Left lobe of liver (tissue), 2 donors: ENCODE measurements at regions not wholly inside any gene's neighbourhood (a gene's known extent, or its start where the extent isn't known, plus 50 kb on each side); places are given as distances from the start of the nearest gene placed in this dataset.
A peak's percentile ranks its signal among the peaks of the same experiment; 100 is the strongest.

Experiments
- ATAC-seq: fragments of 200-7000 bp; cut with Tn5 transposase; one replicate; pipeline ENCODE4 v1.9.1; 2020; ENCODE audit warnings: mild to moderate bottlenecking, moderate library complexity
- DNase-seq: peaks from one replicate; pipeline ENCODE4 v3.0.0-alpha.2; 2020; ENCODE audit warnings: low spot score
- donor health status: DM: no; HTN: no; CAD: no; lungs with moderate emphysema.
- donor health status: DM: no; HTN: yes; CAD: no.

DNA sequence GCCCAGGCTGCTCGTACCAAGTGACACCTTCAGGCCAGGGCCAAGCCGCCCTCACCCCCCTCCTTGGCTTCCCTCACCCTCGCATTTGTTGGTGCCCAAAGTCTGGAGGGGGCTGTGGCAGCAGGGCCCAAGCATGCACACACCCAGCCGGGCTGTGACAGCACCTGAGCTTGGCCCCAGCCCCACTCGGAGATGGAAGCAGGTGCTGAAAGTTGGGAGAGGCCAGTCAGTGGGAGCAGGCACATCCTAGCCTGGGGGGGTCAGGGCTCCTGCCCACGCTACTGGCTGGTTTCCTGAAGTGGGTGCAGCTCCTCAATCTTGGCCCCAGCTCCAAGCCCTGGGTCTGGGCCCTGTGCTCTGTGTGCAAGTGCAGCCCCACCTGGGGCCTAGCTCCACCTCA is 228.0 kb downstream of the RDH14 start:
- ATAC-seq (no peak), DNase-seq (no peak)

DNA sequence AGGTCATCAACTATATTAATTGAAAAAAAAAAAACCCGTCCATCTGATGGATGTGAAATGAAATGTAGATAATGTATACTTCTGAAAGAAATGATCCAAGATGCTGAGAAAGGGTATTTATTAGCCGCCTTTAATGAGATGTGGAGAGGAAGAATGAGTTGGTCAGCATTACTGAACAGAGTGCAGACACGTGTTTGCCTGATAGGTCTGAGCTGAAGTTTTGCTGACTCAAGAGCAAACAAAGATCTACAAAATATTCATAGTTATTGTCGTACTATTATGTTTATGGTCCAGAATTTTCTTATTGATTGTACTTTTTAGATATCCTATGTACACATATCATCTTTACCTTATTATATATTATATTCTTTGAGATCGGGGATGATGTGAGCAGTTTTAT is 235.3 kb downstream of the RDH14 start:
- no peak for ATAC-seq
- DNase-seq, result no peak

DNA sequence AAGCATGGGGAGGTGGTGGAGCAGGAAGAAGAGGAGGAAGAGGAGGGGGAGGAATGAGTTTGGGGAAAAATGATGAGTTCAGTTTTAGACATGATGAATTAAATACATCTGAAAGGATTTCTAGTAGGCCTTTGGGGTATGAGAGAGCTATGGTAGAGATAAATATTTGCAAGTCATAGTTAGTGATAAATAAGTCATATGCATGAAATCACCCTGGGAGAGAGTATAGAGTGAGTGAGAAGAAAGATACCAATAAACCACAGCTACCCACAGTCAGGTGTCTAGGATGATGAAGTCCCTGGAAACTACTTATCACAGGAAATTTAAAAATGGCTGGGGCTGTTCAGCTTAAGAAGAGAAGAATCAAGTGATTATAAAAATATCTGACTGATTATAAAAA is 240.5 kb downstream of the RDH14 start:
- no peak for DNase-seq
- no peak for ATAC-seq

GRCh38 chr2:18317017-18317416 is 243.4 kb downstream of the RDH14 start:
- DNase-seq, result no peak
- no peak for ATAC-seq

DNA sequence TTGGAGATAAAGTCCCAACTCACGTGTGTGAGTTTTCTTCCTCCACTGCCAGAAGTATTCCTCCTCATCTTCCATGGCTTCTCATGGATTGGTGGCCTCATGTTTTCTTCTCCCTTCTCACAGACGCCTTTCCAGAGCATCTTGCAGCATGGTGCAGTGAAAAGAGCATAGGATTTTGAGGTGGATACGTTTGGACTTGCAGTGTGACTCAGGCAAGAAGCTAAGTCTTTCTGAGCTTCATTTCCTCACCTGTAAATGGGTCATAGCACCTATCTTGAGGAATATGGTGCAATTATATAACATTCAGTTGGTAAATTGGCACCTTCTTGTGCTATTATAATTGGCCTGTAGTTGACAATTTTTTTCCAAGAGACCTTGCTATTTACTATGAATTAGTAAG is 247.6 kb downstream of the RDH14 start:
- no peak for DNase-seq
- no peak for ATAC-seq

DNA sequence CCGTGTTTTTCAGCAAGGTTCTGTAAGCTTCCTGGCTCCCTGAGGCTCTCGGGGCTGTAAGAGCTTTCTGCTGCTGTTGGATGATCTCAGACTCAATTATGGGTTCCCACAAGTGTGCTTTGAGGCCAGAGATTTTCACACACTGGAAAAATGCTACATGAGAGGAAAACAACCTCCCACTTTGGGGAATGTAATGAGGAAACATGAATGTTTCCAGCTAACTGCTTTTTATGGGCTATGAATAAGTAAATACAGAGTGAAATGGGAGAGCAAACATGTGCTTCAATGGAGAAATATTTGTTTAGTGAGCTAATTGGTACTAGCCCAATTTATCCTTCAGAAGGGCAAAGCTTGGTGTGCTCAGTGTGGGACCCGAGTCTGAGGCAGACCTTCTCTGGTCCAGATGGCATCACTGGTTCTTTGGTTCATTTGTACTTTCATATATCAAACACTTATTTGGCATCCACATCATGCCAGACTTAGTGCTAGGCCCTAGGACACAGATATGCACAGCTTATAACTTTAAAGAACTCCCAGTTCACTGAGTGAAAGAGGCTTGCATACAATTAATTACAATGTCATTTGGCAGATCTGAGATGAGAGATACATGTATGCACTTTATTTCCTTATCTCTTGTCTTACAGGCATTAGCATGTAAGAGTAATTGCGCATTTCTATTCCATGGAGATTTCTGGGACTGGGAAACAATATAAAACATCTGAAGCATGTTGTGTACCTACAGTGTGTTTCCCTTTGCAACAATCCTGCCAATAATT is 248.8 kb downstream of the RDH14 start:
- DNase-seq (no peak), ATAC-seq (peak; percentile 36)

DNA sequence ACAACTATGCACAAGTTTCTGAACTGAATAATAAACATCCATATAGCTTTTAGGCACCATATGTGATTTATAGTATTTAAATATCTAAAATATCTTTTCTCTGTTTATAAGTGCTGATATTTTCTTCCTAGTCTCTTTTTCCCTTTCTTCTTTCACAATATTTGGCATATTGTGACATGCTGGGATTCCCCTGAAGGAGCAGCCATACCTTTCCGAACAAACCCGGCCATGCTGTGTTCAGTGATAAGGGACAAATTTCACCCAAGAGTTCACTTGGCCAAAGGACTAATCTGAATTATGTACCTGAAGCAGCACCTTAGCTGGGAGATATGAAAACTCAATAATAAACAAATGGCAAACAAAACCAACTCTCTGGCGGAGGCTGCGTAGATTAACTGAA is 250.8 kb downstream of the RDH14 start:
- DNase-seq, result no peak
- ATAC-seq, result no peak

GRCh38 chr2:18309188-18309587 is 251.3 kb downstream of the RDH14 start:
- ATAC-seq, result no peak
- no peak for DNase-seq

GRCh38 chr2:18304849-18305248 is 255.6 kb downstream of the RDH14 start:
- ATAC-seq, result no peak
- no peak for DNase-seq

- no peak for ATAC-seq
- DNase-seq, result no peak
These were observed 258.9 kb downstream of the RDH14 start for GRCh38 chr2:18301421-18302139.

DNA sequence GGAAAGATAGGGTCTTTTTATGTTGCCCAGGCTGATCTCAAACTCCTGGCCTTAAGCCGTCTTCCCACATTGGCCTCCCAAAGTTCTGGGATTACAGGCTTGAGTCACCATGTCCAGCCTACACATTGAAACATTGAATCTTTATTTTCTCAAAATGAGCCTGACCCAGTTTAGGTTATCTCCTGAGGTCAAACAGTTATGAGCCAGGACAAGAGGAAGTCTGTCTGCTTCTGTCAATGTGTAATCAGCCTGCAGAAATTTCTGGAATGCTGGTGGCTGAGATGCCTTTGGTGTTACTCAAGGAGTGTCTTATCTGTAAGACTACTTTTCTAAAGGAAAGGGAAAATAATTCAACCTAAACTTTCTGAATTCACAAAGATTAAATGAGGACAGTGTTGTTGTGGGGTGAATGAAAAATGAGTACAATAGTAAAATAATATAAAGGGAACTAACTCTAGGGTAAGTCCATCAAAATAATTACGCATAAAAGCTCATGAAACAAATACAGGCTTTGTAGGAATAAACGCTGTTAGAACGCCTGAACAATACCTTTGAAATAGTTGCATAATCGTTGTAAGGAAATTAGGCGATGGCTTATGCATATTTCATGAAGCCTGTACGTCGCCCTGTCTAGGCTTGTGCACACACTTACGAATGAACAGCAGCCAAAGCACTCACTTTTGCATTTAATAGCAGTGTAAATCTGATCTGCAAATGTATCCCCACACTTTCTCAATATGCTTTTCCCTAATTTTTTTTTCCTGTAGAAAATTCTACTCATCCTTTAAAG is 260.8 kb downstream of the RDH14 start:
- DNase-seq (no peak), ATAC-seq (peak; percentile 31)

- ATAC-seq, result no peak
These were observed 262.9 kb downstream of the RDH14 start for GRCh38 chr2:18297534-18298058.

GRCh38 chr2:18290386-18290785 is 270.1 kb downstream of the RDH14 start:
- no peak for DNase-seq
- ATAC-seq, result no peak

More at GRCh38 chr2:18297534-18298058, 262.9 kb downstream of the RDH14 start:
- DNase-seq, result no peak

GRCh38 chr2:18286897-18287296 is 273.6 kb downstream of the RDH14 start:
- no peak for ATAC-seq
- no peak for DNase-seq

GRCh38 chr2:18284331-18284730 is 276.1 kb downstream of the RDH14 start:
- ATAC-seq (no peak), DNase-seq (no peak)

DNA sequence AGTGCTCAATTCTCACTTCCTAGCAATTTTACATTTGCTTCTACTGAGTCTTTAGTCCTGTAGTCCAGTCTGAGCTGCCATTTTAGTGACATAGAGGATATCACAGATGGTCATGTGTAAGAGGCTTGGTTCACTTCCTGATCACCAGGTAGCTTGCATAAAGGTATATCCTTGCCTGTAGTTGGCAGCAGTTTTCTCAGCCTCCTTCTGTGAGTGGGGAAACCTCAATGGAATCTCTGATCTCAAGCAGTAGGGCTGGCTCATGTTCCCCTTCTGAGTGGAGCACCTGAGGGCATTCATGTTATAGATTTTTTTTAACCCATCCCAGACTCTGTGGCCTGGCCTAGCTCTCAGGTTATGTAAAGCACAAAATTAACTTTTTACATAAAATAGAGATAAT is 278.4 kb downstream of the RDH14 start:
- DNase-seq (no peak), ATAC-seq (no peak)

GRCh38 chr2:18276583-18277075 is 283.8 kb downstream of the RDH14 start:
- ATAC-seq (no peak), DNase-seq (no peak)

GRCh38 chr2:18273205-18273604 is 287.2 kb downstream of the RDH14 start:
- DNase-seq, result no peak
- ATAC-seq, result no peak

DNA sequence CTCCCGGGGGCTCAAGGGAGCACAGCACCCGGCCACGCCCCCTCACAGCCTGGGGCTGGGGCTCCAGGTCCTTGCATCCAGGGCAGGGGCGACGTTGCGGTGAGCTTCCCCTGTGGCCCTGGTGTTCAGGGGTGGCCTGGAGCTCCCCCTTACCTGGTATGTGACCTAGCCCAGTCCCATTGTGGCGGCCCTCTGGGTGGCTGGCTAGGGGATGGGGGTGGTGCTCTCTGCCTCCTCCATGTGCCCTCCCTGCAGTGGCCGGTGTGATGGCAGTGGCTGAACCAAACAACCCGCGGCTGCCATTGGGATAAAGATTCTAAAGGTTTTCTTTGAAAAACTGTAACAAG is 288.3 kb downstream of the RDH14 start:
- ATAC-seq, result no peak
- DNase-seq, result no peak

GRCh38 chr2:18271370-18272147 is 288.9 kb downstream of the RDH14 start:
- ATAC-seq, result no peak
- DNase-seq, result no peak

- ATAC-seq (no peak), DNase-seq (no peak)
These were observed 292.1 kb downstream of the RDH14 start for GRCh38 chr2:18268400-18268799.
